Loucy (cell line): ENCODE measurements at regions not wholly inside any gene's neighbourhood (a gene's known extent, or its start where the extent isn't known, plus 50 kb on each side); places are given as distances from the start of the nearest gene placed in this dataset.

ENCODE experiments used
- H2AFZ ChIP-seq: fragments of 200-600 bp; sonication (generic); 2 replicates; pipeline ENCODE4 v1.6.0; 2016; ENCODE audit warnings: antibody characterized with exemption, mild to moderate bottlenecking, low read length, moderate library complexity
- H3F3A ChIP-seq: fragments of 200-600 bp; 2 replicates; pipeline ENCODE4 v1.6.0; 2016; ENCODE audit warnings: antibody characterized with exemption, low read depth, mild to moderate bottlenecking
- H3K27me3 ChIP-seq: fragments of 200-600 bp; sonication (generic); 2 replicates; pipeline ENCODE4 v1.6.1; 2014; ENCODE audit warnings: low read length, mild to moderate bottlenecking; ENCODE audit not compliant: insufficient read depth, poor library complexity, severe bottlenecking
- H3K36me3 ChIP-seq: fragments of 200-600 bp; sonication (generic); 2 replicates; pipeline ENCODE4 v1.6.1; 2016; ENCODE audit warnings: low read length; ENCODE audit not compliant: insufficient read depth
- H3K4me1 ChIP-seq: fragments of 200-600 bp; sonication (generic); 2 replicates; pipeline ENCODE4 v1.5.1; 2014; ENCODE audit warnings: low read length, mild to moderate bottlenecking; ENCODE audit not compliant: insufficient read depth, poor library complexity, severe bottlenecking
- H3K4me2 ChIP-seq: fragments of 200-600 bp; sonication (generic); 2 replicates; pipeline ENCODE4 v1.6.0; 2014; ENCODE audit warnings: antibody characterized with exemption, low read length, low read depth, mild to moderate bottlenecking; ENCODE audit not compliant: poor library complexity, severe bottlenecking
- H3K4me3 ChIP-seq: fragments of 200-600 bp; sonication (generic); 2 replicates; pipeline ENCODE4 v1.5.1; 2014; ENCODE audit warnings: low read length, mild to moderate bottlenecking, mixed read lengths; ENCODE audit not compliant: poor library complexity, severe bottlenecking
- H3K79me2 ChIP-seq: fragments of 200-600 bp; sonication (generic); 2 replicates; pipeline ENCODE4 v1.6.1; 2014; ENCODE audit warnings: low read length; ENCODE audit not compliant: insufficient read depth
- H3K9ac ChIP-seq: fragments of 200-600 bp; sonication (generic); 2 replicates; pipeline ENCODE4 v1.6.0; 2014; ENCODE audit warnings: mild to moderate bottlenecking, low read depth, low read length, moderate library complexity; ENCODE audit not compliant: poor library complexity, severe bottlenecking
- H3K9me2 ChIP-seq: fragments of 200-600 bp; sonication (generic); replicated peaks from 2 replicates; pipeline ENCODE4 v1.6.1; 2016; ENCODE audit warnings: low read depth, low read length, mixed read lengths
- H3K9me3 ChIP-seq: fragments of 200-600 bp; sonication (generic); 2 replicates; pipeline ENCODE4 v1.6.1; 2014; ENCODE audit warnings: mild to moderate bottlenecking, antibody characterized with exemption, low read length, low read depth; ENCODE audit not compliant: insufficient read depth
- H4K20me1 ChIP-seq: fragments of 200-600 bp; sonication (generic); 2 replicates; pipeline ENCODE4 v1.6.0; 2014; ENCODE audit warnings: antibody characterized with exemption, low read length, mild to moderate bottlenecking; ENCODE audit not compliant: insufficient read depth, poor library complexity, severe bottlenecking
- EZH2phosphoT487 ChIP-seq: fragments of 200-600 bp; IDR thresholded peaks from 2 replicates; pipeline ENCODE4 v1.6.1; 2018; ENCODE audit warnings: antibody characterized with exemption, mild to moderate bottlenecking, moderate library complexity, borderline replicate concordance
- TF ChIP-seq, protein P1 (sequence below): fragments of 200-600 bp; sonication (generic); conservative IDR thresholded peaks from 2 replicates; pipeline ENCODE4 v1.5.1; 2014; ENCODE audit warnings: mild to moderate bottlenecking, antibody characterized with exemption, low read length

DNA sequence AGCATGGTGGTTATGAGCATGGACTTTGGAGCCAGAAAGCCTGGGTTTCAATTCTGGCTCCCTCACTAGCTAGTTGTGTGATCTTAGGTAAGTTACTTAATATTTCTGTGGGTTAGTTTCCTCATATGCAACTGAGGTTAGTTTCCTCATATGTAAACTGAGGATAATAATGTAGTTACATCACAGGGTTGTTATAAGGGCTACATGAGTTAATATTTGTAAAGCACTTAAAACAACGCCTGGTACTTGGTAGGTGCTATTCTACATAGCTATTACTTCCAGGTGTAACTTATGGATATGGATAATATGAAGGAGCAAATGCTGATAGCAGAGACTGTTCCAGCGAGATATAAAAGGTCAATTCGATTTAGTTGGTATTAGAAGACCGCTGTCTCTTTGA lies 69.4 kb upstream of the POU5F2 start:
- Histone ChIP-seq H3K9me2 (no peaks in the 10 kb centered on the region), H2AFZ (no peak overlapping the region), H3K9me3 (no peaks in the 10 kb centered on the region), H3K79me2 (no peaks in the 10 kb centered on the region), H3K4me1 (no peaks in the 10 kb centered on the region), H3K36me3 (no peaks in the 10 kb centered on the region), H3F3A (no peaks in the 10 kb centered on the region), H3K27me3 (no peaks in the 10 kb centered on the region), H3K4me3 (no peak overlapping the region), H4K20me1 (no peaks in the 10 kb centered on the region), H3K4me2 (no peak overlapping the region), H3K9ac (no peak overlapping the region)
- TF ChIP-seq, protein P1, sequence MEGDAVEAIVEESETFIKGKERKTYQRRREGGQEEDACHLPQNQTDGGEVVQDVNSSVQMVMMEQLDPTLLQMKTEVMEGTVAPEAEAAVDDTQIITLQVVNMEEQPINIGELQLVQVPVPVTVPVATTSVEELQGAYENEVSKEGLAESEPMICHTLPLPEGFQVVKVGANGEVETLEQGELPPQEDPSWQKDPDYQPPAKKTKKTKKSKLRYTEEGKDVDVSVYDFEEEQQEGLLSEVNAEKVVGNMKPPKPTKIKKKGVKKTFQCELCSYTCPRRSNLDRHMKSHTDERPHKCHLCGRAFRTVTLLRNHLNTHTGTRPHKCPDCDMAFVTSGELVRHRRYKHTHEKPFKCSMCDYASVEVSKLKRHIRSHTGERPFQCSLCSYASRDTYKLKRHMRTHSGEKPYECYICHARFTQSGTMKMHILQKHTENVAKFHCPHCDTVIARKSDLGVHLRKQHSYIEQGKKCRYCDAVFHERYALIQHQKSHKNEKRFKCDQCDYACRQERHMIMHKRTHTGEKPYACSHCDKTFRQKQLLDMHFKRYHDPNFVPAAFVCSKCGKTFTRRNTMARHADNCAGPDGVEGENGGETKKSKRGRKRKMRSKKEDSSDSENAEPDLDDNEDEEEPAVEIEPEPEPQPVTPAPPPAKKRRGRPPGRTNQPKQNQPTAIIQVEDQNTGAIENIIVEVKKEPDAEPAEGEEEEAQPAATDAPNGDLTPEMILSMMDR, result no peak
- TF ChIP-seq EZH2phosphoT487, result no peak

DNA sequence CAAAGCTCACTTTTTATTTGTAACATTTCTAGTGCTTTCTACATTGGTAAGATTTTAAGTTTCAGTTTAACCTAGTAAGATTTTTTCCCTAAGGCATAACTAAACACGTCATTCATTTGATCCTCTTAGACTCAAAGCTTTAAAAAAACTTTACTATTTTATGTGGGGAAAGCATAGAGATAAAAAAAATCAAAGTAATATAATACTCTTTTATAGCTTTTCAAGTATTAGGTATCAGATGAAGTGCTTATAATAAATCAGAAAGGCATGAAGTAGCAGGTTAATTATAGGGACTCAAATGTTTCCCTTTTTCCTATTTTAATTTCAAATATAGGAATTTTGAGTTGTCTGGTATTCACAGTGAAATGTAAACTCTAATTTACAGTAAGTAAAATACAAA lies 68.0 kb upstream of the POU5F2 start:
- H3K9me2 ChIP-seq, result no peaks in the 10 kb centered on the region
- no peaks in the 10 kb centered on the region for H3K79me2 ChIP-seq
- H3K4me2 ChIP-seq, result no peak overlapping the region
- H3K4me3 ChIP-seq, result no peak overlapping the region
- no peaks in the 10 kb centered on the region for H3K36me3 ChIP-seq
- H2AFZ ChIP-seq, result no peak overlapping the region
- no peaks in the 10 kb centered on the region for H3K4me1 ChIP-seq
- H3K27me3 ChIP-seq, result no peaks in the 10 kb centered on the region
- H4K20me1 ChIP-seq, result no peaks in the 10 kb centered on the region
- no peak for TF ChIP-seq EZH2phosphoT487
- TF ChIP-seq, protein P1, result no peak
- H3K9me3 ChIP-seq, result no peaks in the 10 kb centered on the region
- no peak overlapping the region for H3K9ac ChIP-seq
- no peaks in the 10 kb centered on the region for H3F3A ChIP-seq

DNA sequence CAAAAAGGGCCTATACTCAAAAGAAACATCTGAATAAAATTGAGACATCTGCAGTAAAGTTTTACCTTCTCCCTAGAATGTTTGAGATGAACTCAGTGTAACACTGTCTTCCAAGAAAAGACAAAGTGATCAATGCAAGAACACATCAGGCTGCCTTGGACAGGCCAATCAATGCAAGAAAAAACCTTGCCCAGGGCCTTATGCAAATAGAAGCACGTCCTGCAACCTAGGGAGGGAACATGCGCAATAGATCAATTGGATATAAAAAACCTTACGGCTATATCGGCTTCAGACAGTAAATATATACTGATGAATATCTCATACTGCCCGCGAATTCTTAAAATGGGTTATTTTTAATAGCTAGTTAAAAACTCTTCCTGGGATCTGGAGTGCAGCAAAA lies 66.4 kb upstream of the POU5F2 start:
- Histone ChIP-seq H3K4me2 (no peak overlapping the region), H3K4me1 (no peaks in the 10 kb centered on the region), H3F3A (no peaks in the 10 kb centered on the region), H3K36me3 (no peaks in the 10 kb centered on the region), H3K79me2 (no peaks in the 10 kb centered on the region), H4K20me1 (no peaks in the 10 kb centered on the region), H3K9ac (no peak overlapping the region), H3K9me3 (no peaks in the 10 kb centered on the region), H2AFZ (no peak overlapping the region), H3K27me3 (no peaks in the 10 kb centered on the region), H3K4me3 (no peak overlapping the region), H3K9me2 (no peaks in the 10 kb centered on the region)
- TF ChIP-seq, protein P1, result no peak
- no peak for TF ChIP-seq EZH2phosphoT487
